Astrocyte of the cerebellum (primary cell): ENCODE measurements at regions not wholly inside any gene's neighbourhood (a gene's known extent, or its start where the extent isn't known, plus 50 kb on each side); places are given as distances from the start of the nearest gene placed in this dataset.

Experiments
- DNase-seq: peaks from one replicate; pipeline ENCODE4 v3.0.0-alpha.2; 2011; ENCODE audit warnings: low read depth
- H3K4me3 ChIP-seq: 2 replicates; pipeline ENCODE4 v1.5.1; 2011; ENCODE audit warnings: mild to moderate bottlenecking, low read depth, low read length, moderate library complexity
- CTCF ChIP-seq: IDR thresholded peaks from 2 replicates; pipeline ENCODE4 v1.5.1; 2012; ENCODE audit warnings: low read length, low read depth, moderate library complexity, mild to moderate bottlenecking; ENCODE audit errors: missing control alignments
- in situ Hi-C: cut with HindIII; loops from 2 replicates; pipeline ENCODE4 v1.10.0; 2017; ENCODE audit warnings: low sequenced_read_pairs

DNA sequence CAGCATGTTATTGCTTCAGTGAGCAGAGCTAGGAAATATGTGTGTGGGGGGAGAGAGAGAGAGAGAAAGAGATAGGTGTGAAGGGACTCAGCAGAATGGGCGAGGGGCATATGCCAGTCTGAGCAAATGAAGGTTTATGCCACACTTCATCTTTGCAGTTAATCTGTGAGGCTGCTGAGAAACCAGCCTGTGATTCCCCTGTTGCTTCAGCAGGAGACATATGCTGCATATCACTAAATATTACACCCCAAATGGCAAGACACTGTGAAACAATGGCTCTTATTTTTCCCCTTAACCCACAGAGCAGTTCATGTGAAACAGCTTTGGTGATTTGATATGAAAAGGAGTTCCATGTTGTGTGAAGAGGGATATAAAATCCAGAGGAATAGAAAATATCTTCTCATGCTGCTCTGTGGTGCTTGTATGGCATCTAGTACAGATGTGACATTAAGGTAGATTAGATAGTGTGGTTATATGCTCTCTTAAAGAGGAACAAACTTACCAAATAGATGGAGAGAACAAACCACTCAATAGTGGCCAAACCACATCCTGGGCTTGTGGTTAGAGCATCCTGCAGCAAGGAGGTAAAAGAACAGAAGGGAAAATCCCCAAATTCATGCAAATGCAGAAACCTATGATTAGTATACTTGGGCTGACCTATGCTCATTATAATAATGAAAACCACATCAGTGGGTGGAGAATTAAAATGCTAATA is 864.2 kb downstream of the FAM181B start:
- TF ChIP-seq CTCF = no peak
- DNase-seq = peak; percentile 79
- no peak overlapping the region for H3K4me3 ChIP-seq
- in situ Hi-C loops = no loop called here

GRCh38 chr11:81866896-81867295 is 866.8 kb downstream of the FAM181B start:
- in situ Hi-C loops = no loop called here
- DNase-seq = no peak
- no peak for TF ChIP-seq CTCF
- H3K4me3 ChIP-seq = no peak overlapping the region

GRCh38 chr11:81857386-81857785 is 876.3 kb downstream of the FAM181B start:
- no peak for DNase-seq
- no peak overlapping the region for H3K4me3 ChIP-seq
- TF ChIP-seq CTCF = no peak
- in situ Hi-C loops = no loop called here

DNA sequence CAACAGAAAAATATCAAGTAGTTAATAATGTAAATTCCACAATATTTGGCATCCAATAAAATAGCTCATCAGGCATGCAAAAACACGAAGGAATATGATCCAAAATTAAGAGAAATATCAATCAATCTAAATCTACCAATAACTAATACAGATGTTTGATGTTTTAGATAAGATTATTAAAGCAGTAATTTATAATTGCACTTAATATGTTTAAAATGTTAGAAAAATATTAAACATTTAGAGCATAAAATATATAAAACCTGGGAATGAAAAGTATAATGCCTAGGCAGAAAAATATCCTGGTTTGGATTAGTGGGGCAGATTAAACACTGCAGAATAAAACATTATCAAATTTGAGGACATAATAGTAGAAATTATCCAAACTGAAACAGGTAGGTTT is 879.9 kb downstream of the FAM181B start:
- DNase-seq = no peak
- no peak for TF ChIP-seq CTCF
- H3K4me3 ChIP-seq = no peak overlapping the region
- in situ Hi-C loops = no loop called here

DNA sequence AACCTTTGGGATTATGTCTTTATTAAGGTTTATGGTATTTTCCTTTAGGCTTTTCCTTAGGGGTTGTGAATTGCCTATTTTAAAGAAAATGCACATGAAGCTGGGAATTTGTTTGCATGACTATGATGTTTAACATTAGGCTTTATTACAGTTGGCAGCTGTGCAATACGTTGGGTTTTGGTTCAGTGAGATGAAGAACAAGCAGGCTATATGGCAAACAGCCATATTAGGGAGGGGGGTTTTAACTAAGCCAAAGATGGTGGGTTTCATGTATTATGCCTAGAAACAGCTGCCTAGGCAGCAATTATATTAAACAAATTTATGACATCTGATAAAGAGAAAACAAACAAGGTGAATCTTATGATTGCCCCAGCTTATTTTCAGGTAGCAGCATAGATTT is 880.8 kb downstream of the FAM181B start:
- in situ Hi-C loops = no loop called here
- DNase-seq = no peak
- H3K4me3 ChIP-seq = no peak overlapping the region
- no peak for TF ChIP-seq CTCF

DNA sequence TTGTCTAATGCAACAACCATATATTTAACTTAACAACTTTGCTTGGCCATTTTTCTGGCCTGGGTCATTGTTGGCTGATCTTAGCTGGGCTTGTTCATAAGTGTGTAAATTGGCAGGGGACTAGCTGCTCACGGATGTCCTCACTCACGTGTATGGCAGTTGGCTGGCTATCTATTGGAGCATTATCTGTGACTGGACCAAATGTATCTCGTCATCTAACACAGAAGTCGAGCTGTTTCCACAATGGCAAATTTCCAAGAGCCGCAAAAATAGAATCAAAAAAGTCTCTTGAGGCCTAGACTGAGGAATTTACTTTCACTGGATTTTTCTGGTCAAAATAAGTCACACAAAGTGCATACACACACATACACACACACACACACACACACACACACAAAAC is 893.3 kb downstream of the FAM181B start:
- in situ Hi-C loops = no loop called here
- no peak for TF ChIP-seq CTCF
- peak; percentile 1 for DNase-seq
- no peak overlapping the region for H3K4me3 ChIP-seq

DNA sequence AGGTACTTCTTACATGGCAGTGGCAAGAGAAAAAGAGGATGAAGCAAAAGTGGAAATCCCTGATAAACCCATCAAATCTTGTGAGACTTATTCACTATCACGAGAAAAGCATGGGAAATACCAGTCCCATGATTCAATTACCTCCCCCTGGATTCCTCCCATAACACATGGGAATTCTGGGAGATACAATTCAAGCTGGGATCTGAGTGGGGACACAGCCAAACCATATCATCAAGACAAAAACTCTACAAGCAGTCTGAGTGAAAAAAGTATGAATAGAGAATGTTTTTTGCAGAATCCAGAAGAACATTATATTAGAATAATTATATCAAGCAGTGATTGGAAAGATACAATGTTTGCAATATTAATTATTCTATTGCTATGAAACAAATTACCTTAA is 893.7 kb downstream of the FAM181B start:
- no peak overlapping the region for H3K4me3 ChIP-seq
- in situ Hi-C loops = no loop called here
- DNase-seq = peak; percentile 9
- no peak for TF ChIP-seq CTCF
